HepG2 (cell line): ENCODE measurements at regions not wholly inside any gene's neighbourhood (a gene's known extent, or its start where the extent isn't known, plus 50 kb on each side); places are given as distances from the start of the nearest gene placed in this dataset.

Experiments used
- ATAC-seq: fragments of 200-7000 bp; cut with Tn5 transposase; 3 replicates; pipeline ENCODE4 v1.9.1; 2020; ENCODE audit warnings: mild to moderate bottlenecking, moderate library complexity
- BruUV-seq: library from RNA; stranded (reverse); fragments of 400-500 nt; replicated peaks from 2 replicates; lab custom pipeline; 2021; lab: Mats Ljungman, UMichigan
- CTCF ChIA-PET: fragments of 300-600 bp; formaldehyde crosslinking; extraction: SDS; loops from one replicate; lab custom pipeline; 2021; ENCODE audit warnings: low total read pairs, inconsistent platforms, low intra/inter-chr PET ratio; lab: Yijun Ruan, JAX
- POLR2A ChIA-PET: fragments of 350-600 bp; sonication (Branson Sonifier 250); formaldehyde crosslinking; loops from one replicate; lab custom pipeline; 2020; ENCODE audit warnings: antibody characterized with exemption, inconsistent platforms; lab: Yijun Ruan, JAX
- DNase-seq: peaks from one replicate; pipeline ENCODE4 v3.0.0-alpha.2; 2015; ENCODE audit warnings: low spot score
- FAIRE-seq: peaks from 3 replicates; lab custom pipeline; 2011; peaks lifted over from hg19 to GRCh38; lab: Jason Lieb, UNC
- H2AFZ ChIP-seq: one replicate; pipeline ENCODE4 v1.6.1; 2011; ENCODE audit warnings: low read length, inconsistent platforms
- H3K27ac ChIP-seq: fragments of 300-600 bp; 3 replicates; pipeline ENCODE4 v1.8.0; 2011; ENCODE audit warnings: mixed run types, mild to moderate bottlenecking, mixed read lengths, low read length, inconsistent platforms; ENCODE audit not compliant: insufficient read depth; ENCODE audit errors: extremely low read length
- H3K27me3 ChIP-seq, 2 experiments: fragments of 200-600 bp in 1 of 2; 2 replicates in 1 of 2; 3 replicates in 1 of 2; pipeline versions ENCODE4 v1.6.0 to v1.8.0; 2011; ENCODE audit warnings: low read length in 2 of 2, mild to moderate bottlenecking in 2 of 2, moderate library complexity in 2 of 2, inconsistent platforms in 1 of 2; ENCODE audit not compliant: insufficient read depth in 2 of 2, control insufficient read depth in 1 of 2
- H3K36me3 ChIP-seq, 2 experiments: fragments of 200-600 bp in 1 of 2; replicated peaks in 1 of 2; 2 replicates in 1 of 2; 3 replicates in 1 of 2; pipeline versions ENCODE4 v1.5.1 to v1.8.0; 2011; ENCODE audit warnings: low read length in 2 of 2, inconsistent platforms in 1 of 2; ENCODE audit not compliant: insufficient read depth in 2 of 2, control insufficient read depth in 1 of 2
- H3K4me1 ChIP-seq: 2 replicates; pipeline ENCODE4 v1.5.1; 2012; ENCODE audit warnings: low read length, inconsistent platforms; ENCODE audit not compliant: insufficient read depth
- H3K4me2 ChIP-seq: 2 replicates; pipeline ENCODE4 v1.6.0; 2011; ENCODE audit warnings: low read depth, low read length, inconsistent platforms
- H3K4me3 ChIP-seq, 3 experiments: fragments of 200-600 bp in 1 of 3; sonication (generic), shearing (Covaris generic) in 1 of 3; replicated peaks in 1 of 3; 2 replicates each; pipeline ENCODE4 v1.5.1; 2011 to 2016; ENCODE audit warnings: low read length in 3 of 3, inconsistent platforms in 2 of 3, low read depth in 2 of 3, mild to moderate bottlenecking in 2 of 3, control low read depth in 1 of 3, mixed read lengths in 1 of 3; ENCODE audit not compliant: insufficient read depth in 1 of 3
- H3K79me2 ChIP-seq: one replicate; pipeline ENCODE4 v1.6.1; 2011; ENCODE audit warnings: low read length, inconsistent platforms; ENCODE audit not compliant: insufficient read depth
- H3K9ac ChIP-seq: 2 replicates; pipeline ENCODE4 v1.6.0; 2011; ENCODE audit warnings: mild to moderate bottlenecking, low read depth, low read length, inconsistent platforms; ENCODE audit not compliant: insufficient read depth
- H3K9me3 ChIP-seq: 2 replicates; pipeline ENCODE4 v1.5.1; 2012; ENCODE audit warnings: mild to moderate bottlenecking, low read length
- H4K20me1 ChIP-seq: 2 replicates; pipeline ENCODE4 v1.6.0; 2011; ENCODE audit warnings: inconsistent platforms, mild to moderate bottlenecking, low read length, moderate library complexity; ENCODE audit not compliant: insufficient read depth
- ARHGAP35 ChIP-seq: sonication (generic); formaldehyde crosslinking; IDR thresholded peaks from 2 replicates; pipeline ENCODE4 v1.9.0; 2022; ENCODE audit warnings: mild to moderate bottlenecking, inconsistent platforms, moderate library complexity, missing genetic modification reagents, borderline replicate concordance
- CEBPB ChIP-seq: IDR thresholded peaks from 2 replicates; pipeline ENCODE4 v1.6.1; 2011; ENCODE audit warnings: low read depth, low read length, improper control_type of control experiment, borderline replicate concordance
- CEBPG ChIP-seq: IDR thresholded peaks from 2 replicates; pipeline ENCODE4 v1.6.1; 2016
- EP300 ChIP-seq, 3 experiments: sonication (generic) in 1 of 3; formaldehyde crosslinking in 1 of 3; IDR thresholded peaks; 2 replicates each; pipeline versions ENCODE4 v1.5.1 to v1.6.1; 2011 to 2020; ENCODE audit warnings: low read depth in 2 of 3, low read length in 2 of 3, borderline replicate concordance in 1 of 3, improper control_type of control experiment in 1 of 3, mild to moderate bottlenecking in 1 of 3, missing genetic modification reagents in 1 of 3, moderate library complexity in 1 of 3
- PHF8 ChIP-seq: sonication (generic); formaldehyde crosslinking; IDR thresholded peaks from 2 replicates; pipeline ENCODE4 v1.5.0; 2020; ENCODE audit warnings: missing genetic modification reagents
- STAG1 ChIP-seq: sonication (generic); formaldehyde crosslinking; IDR thresholded peaks from 2 replicates; pipeline ENCODE4 v1.4.0; 2020; ENCODE audit warnings: missing genetic modification reagents
- ZFP1 ChIP-seq: IDR thresholded peaks from 2 replicates; pipeline ENCODE4 v1.6.1; 2016
- ZFP36L2 ChIP-seq: sonication (generic); formaldehyde crosslinking; IDR thresholded peaks from 2 replicates; pipeline ENCODE4 v1.4.0; 2020; ENCODE audit warnings: missing genetic modification reagents
- ZMYM4 ChIP-seq: sonication (generic); formaldehyde crosslinking; IDR thresholded peaks from 2 replicates; pipeline ENCODE4 v1.8.1; 2023; ENCODE audit warnings: mild to moderate bottlenecking, missing genetic modification reagents
- ZNF513 ChIP-seq: sonication (generic); formaldehyde crosslinking; conservative IDR thresholded peaks from 2 replicates; pipeline ENCODE4 v1.5.0; 2020; ENCODE audit warnings: missing genetic modification reagents
- ZNF549 ChIP-seq: sonication (generic); formaldehyde crosslinking; IDR thresholded peaks from 2 replicates; pipeline ENCODE4 v1.5.0; 2020; ENCODE audit warnings: missing genetic modification reagents
- ZNF570 ChIP-seq: sonication (generic); formaldehyde crosslinking; IDR thresholded peaks from 2 replicates; pipeline ENCODE4 v1.4.0; 2020; ENCODE audit warnings: mild to moderate bottlenecking, missing genetic modification reagents, borderline replicate concordance
- WGBS: methylation state at CpG from one replicate; pipeline ENCODE4 v1.1.6; 2017; ENCODE audit warnings: low lambda C conversion rate; 5-methylcytosine and 5-hydroxymethylcytosine counted together
- in situ Hi-C: cut with HindIII; loops from 2 replicates; pipeline ENCODE4 v1.10.0; 2017; ENCODE audit warnings: low pct_unique_long_range_greater_than_20kb; ENCODE audit not compliant: extremely low pct_ligation_motif_present
- intact Hi-C: fragments of 100-400 bp; cut with micrococcal nuclease; formaldehyde crosslinking; loops from one replicate; pipeline ENCODE4 v1.10.0; 2022; ENCODE audit not compliant: unreplicated experiment
- TF ChIP-seq, protein P1 (sequence below): sonication (generic); formaldehyde crosslinking; IDR thresholded peaks from 2 replicates; pipeline ENCODE4 v1.5.0; 2020; ENCODE audit warnings: missing genetic modification reagents

- TF ChIP-seq CEBPG: peak; percentile 51; the same call in 1 of the 2 replicates
- TF ChIP-seq CEBPB: peak; percentile 88
- 0 out of 2 replicates have a peak, but pooled peaks have one; percentile 11 for TF ChIP-seq STAG1 (CRISPR knock-in tag)
- TF ChIP-seq ZNF570 (CRISPR knock-in tag): no peak
- TF ChIP-seq EP300 (IDR thresholded peaks at IDR 0.05; ENCODE audit: low read depth in 2 of 2, low read length in 2 of 2): no peak
- TF ChIP-seq EP300 (CRISPR knock-in tag; IDR thresholded peaks at IDR 0.05; ENCODE audit: borderline replicate concordance): no peak
- TF ChIP-seq, all 625 proteins: peak for 3
- Histone ChIP-seq H3K4me2 (no peak overlapping the region), H3K9me3 (no peaks in the 10 kb centered on the region), H3K4me1 (peaks cover 19% of the 10 kb centered on the region), H3K79me2 (no peaks in the 10 kb centered on the region), H2AFZ (no peak overlapping the region), H4K20me1 (no peaks in the 10 kb centered on the region), H3K27ac (no peak overlapping the region), H3K4me3 (no peak overlapping the region), H3K9ac (no peak overlapping the region), H3K27me3 (peaks cover 0 to 24% of the 10 kb centered on the region in 2 experiments; a peak in 2 of 5 replicates), H3K36me3 (no peaks in the 10 kb centered on the region)
- intact Hi-C loops: no loop called here
- no peak for FAIRE-seq
- in situ Hi-C loops: loop anchor here (5.0 to 10.0 kb wide), 2 partner anchors 131 to 414 kb away; partner anchors contain the start of genes CCDC148 and PKP4
- WGBS: 36% methylated on average over 5 of the region's 5 CpGs
- CTCF ChIA-PET: no interaction called here
- no TSS peak for BruUV-seq
- no peak for ATAC-seq
- DNase-seq: no peak
- POLR2A ChIA-PET: no interaction called here
Measured at GRCh38 chr2:158043181-158043948, 58.3 kb upstream of the UPP2 start.

DNA sequence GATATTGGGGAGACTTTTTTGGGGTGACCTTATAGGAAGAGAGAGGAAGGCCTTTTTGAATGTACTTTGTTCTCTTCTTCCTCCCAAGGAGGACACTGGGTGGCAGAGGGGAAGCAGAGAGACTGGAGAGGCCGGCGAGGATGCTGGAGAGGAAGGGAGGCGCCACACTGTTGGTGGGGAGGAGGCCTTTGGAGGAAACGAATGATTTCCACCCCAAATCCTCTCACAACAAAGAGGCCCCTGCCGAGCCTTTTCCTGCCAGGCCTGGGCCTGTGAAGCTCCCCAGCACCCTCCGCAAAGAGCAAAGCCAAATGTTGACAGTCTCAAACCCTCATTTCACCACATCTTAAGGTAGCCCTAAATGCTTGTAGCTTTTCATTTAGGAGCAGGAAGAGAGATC lies 59.0 kb upstream of the UPP2 start:
- no peak for TF ChIP-seq ZMYM4 (CRISPR knock-in tag)
- TF ChIP-seq ARHGAP35 (CRISPR knock-in tag): no peak
- no peak for TF ChIP-seq ZNF549
- no peak for TF ChIP-seq ZFP1 (CRISPR knock-in tag)
- no peak for TF ChIP-seq PHF8 (CRISPR knock-in tag)
- TF ChIP-seq ZNF513: no peak
- TF ChIP-seq, protein P1, sequence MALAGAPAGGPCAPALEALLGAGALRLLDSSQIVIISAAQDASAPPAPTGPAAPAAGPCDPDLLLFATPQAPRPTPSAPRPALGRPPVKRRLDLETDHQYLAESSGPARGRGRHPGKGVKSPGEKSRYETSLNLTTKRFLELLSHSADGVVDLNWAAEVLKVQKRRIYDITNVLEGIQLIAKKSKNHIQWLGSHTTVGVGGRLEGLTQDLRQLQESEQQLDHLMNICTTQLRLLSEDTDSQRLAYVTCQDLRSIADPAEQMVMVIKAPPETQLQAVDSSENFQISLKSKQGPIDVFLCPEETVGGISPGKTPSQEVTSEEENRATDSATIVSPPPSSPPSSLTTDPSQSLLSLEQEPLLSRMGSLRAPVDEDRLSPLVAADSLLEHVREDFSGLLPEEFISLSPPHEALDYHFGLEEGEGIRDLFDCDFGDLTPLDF (CRISPR knock-in tag): no peak
- TF ChIP-seq ZFP36L2 (CRISPR knock-in tag): no peak
- Histone ChIP-seq H2AFZ (no peak overlapping the region), H3K4me2 (no peak overlapping the region), H3K4me3 (no peak overlapping the region), H3K9me3 (no peaks in the 10 kb centered on the region), H4K20me1 (no peaks in the 10 kb centered on the region), H3K27me3 (peaks cover 0 to 24% of the 10 kb centered on the region in 2 experiments; a peak in 2 of 5 replicates), H3K4me1 (peaks cover 19% of the 10 kb centered on the region), H3K27ac (no peak overlapping the region), H3K79me2 (no peaks in the 10 kb centered on the region), H3K36me3 (no peaks in the 10 kb centered on the region), H3K9ac (no peak overlapping the region)
- intact Hi-C loops (no loop called here), in situ Hi-C loops (loop anchor here (5.0 to 10.0 kb wide), 2 partner anchors 132 to 415 kb away; partner anchors contain the start of genes CCDC148 and PKP4)
- no TSS peak for BruUV-seq
- 72% methylated on average over 6 of the region's 6 CpGs for WGBS
- no peak for DNase-seq
- ChIA-PET CTCF (no interaction called here), POLR2A (no interaction called here)
- no peak for FAIRE-seq
- ATAC-seq: no peak
